ENCODE measurements at regions not wholly inside any gene's neighbourhood (a gene's known extent, or its start where the extent isn't known, plus 50 kb on each side); places are given as distances from the start of the nearest gene placed in this dataset.

GRCh38 chr4:128600410-128600809, 209.1 kb upstream of the JADE1 start:
- DNase-seq: no peak

DNA sequence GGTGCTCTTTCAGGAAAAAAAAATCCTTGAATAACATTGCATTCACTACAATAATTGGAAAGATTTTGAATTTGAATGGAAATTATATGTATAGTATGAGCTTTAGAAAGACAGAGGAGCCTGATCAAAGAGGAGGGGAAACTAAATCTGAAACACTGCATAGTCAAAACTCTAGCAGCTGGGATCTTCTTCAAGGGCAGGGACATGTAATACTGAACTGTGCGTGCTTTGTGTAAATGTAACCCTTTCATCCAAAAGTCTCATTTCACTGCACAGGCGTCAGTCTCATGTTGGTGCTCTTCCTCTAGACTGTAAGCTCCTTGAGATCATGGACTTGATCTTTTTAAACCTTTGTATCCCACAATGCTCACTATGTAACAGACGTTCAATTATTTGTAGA, 212.0 kb upstream of the JADE1 start:
- DNase-seq: no peak

DNA sequence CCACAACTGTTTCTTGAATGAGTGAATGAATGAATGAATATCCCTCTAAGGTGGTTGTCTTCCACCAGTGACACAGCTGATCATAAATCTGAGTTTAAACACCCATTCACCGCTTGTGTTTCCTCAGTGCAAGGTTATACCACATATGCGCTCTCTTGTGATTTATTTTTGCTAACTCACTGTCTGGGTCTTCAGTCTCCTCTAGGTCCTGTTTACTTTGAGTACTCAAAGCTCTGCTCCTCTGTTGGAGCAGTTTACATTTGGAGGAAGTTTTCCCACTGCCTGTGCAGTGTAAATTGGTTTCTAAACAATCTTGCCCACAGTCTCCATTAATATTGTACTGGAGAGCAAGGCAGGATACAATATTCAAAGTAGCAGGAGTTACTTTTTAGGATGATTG, 212.6 kb upstream of the JADE1 start:
- DNase-seq: no peak

GRCh38 chr4:128596115-128596514, 213.4 kb upstream of the JADE1 start:
- DNase-seq: no peak

DNA sequence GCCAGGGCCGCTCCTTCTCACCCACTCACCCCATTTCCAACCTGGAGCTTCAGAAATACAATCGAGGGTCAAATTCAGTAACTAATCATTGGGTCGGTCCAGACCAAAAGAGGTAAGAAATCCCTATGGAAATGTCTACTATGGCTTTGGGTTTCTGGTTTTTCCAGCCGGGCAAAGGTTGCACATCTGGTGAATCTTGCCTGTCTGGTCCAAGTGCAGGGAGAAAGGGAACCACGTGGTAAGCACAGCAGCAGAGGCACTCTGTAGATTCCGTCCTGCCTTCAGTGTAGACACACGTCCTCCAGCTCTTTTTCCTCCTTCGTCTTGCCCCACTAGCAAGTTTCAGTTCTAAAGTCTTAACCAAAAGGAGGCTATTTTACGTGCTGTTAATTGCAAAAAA, 218.0 kb upstream of the JADE1 start:
- no peak for DNase-seq

DNA sequence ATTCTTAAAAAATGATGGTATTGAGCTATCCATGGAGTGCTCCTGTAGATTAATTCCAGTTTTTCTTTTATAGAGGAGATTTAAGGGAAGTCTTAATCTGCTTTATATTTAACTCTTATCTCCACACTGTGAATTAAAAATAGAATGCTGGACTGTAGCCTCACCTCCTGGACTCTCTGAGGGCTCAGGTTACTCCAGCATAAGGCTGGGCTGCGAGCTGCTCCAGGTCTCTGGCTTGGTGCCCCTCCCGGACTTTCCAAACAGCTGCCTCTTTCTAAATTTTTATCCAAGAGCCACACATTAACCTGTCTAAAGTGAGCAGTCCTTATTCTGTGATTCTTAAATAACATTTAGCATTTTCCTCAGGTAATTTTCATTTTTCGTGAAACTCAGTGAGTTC, 218.7 kb upstream of the JADE1 start:
- DNase-seq: no peak

DNA sequence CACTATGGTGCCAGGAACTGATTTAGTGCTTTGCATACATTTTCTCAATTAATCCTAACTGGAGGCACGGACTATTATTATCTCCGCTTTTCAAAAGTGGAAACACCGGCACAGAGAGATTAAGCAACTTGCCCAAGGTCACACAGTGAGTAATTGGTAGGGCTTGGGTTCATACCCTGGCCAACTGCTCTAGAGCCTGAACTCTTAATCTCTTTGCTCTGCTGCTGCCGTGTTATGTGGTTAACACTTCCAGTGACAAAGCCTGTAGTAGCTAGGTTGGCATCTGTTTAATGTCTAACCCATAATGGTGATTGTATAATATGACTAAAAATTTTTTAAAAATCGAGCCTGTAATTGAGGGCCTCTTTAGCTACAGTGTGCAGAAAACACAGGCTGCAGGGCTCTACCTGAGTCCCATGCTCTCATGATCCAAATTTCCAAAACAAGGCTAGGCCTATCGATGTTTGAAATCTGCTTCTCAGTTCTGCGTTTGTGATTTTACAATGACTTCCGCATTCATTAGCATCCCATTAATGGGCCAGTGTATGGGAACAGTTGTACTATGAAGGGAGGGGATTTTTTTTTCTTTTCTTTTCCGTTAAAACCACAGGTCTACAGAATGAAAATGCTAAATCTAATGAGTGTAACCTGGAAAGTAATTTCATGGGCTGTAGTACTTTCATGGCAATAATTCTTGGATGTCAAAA, 219.3 kb upstream of the JADE1 start:
- DNase-seq: no peak

- DNase-seq: no peak
These were observed 220.0 kb upstream of the JADE1 start for GRCh38 chr4:128589384-128589965.

DNA sequence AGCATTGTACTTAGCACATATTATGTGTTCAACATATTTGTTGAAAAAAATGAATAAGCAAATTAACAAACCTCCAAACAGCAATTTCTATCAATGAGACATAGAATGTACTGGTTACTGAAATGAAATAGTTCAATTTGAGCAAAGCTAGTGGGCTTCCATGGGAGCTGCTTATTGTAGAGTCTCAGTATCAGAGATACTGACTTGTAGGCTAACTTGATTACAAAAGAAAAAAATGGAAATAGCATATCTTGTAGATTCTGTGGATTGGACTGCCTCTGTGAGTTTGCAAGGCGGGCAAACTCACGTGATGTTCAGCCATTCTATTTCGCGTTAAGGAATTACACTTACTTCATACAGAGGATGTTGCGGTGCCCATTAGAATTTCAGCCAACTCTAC, 222.1 kb upstream of the JADE1 start:
- no peak for DNase-seq

DNA sequence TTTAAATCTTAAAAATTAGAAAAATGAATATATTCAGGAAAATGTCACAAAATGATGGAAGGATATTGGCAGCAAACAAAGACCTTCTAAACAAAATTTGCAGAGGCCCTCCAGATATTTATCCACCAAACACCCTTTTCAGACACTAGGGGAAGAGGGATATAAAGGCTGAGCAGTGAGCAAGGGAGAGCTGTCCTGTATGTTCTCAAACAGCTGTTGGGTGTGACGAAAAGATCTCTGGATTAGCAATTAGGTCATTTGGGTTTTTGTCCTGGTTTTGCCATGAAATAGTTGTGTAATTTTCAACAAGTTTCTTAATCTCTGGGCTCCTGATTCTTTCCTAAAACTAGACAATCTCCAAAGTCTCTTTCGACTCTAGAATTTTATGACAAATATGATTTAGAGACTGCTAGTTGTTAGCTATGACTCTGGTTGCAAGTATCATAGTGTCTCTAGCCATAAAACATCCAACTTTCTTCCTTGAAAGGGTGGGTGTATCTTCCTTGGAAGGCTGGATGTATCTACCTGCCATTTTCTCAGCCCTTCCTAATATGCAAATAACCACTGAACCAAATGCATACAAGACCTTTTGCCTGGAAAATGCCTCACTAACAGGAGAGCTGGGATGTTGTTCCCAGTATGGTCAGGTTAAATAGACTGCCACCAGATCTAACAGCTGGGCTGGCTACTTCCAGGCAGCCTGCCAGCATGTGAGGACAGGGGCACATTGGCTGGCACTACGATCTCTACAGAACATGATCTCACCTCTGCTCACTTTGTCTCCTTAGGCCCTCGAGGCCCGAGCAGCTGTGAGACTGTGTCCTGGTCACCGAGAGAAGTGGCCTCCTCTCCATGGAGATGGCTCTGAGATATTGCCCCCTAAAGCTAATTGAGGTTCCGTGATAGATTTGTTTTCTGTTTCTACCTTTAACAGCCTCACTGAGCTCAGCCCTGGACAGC, 225.5 kb upstream of the JADE1 start:
- no peak for DNase-seq

GRCh38 chr4:128582427-128582870, 227.1 kb upstream of the JADE1 start:
- DNase-seq: no peak

GRCh38 chr4:128579154-128579853, 230.2 kb upstream of the JADE1 start:
- DNase-seq: no peak

DNA sequence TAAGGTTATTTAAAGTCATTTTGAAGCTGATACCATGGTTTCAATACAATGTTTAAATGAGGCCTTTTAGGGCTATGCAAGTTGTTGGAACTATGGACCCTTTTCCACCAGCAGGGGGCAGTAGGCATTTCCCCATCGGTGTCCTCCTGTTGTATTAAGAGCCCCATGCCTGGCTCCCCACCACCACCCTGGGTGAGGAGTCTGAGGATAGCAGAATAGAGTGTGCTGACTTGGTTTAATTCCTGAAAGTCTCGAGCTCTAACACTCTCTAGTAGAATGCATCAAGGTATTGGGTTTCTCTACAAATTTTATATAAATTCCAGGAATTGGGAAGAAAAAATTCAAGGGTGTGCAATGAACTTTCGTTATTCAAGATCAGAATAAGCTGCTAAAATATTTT, 234.8 kb upstream of the JADE1 start:
- no peak for DNase-seq

GRCh38 chr4:128573781-128574508, 235.6 kb upstream of the JADE1 start:
- no peak for DNase-seq

GRCh38 chr4:128572778-128573241, 236.7 kb upstream of the JADE1 start:
- no peak for DNase-seq

GRCh38 chr4:128571747-128572146, 237.8 kb upstream of the JADE1 start:
- no peak for DNase-seq

- no peak for DNase-seq
These were observed 239.0 kb upstream of the JADE1 start for GRCh38 chr4:128570387-128570975.

DNA sequence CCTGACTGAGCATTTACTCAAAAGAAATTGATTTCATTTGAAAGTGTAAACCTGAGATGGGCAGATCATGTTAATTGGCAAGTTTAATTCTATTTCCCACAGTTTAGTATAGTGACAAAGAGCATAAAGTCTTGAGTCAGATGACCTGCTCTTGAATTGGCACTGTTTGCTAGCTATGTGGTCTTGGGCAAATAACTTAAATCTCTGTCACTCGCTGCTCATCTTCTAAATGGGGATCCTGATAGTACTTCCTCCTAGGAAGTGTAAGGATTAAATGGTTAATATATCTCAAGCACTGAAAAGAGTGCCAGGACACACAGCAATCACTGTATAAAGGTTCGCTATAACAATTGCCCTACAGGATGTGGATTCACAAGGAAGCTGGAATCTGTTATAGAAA, 242.8 kb upstream of the JADE1 start:
- DNase-seq: no peak

- DNase-seq: peak; percentile 5
These were observed 243.8 kb upstream of the JADE1 start for GRCh38 chr4:128565565-128566186.

DNA sequence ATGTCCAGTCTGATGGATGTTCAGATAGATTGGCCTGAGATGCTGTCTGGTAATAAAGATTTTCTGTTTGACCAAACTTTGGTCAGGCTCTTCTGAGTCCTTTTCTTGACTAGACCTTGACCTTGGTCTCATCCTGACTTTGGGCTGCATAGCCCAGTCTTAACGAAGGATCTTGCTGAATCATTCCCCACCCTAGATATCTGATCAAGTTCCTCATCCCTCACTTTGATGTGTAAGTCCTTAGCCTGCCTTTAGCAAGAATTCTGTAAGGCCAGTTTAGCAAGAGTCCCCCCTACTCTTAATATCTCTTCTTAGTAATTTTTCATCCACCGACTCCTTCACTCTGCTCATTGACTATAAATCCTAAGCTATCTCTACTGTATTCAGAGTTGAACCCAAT, 244.4 kb upstream of the JADE1 start:
- no peak for DNase-seq

- no peak for DNase-seq
These were observed 245.3 kb upstream of the JADE1 start for GRCh38 chr4:128564081-128564630.

All from NCI-H1417 treated with DMSO at 0.1 percent for 48 hours (cell line).